DND-41 (cell line): ENCODE measurements at regions not wholly inside any gene's neighbourhood (a gene's known extent, or its start where the extent isn't known, plus 50 kb on each side); places are given as distances from the start of the nearest gene placed in this dataset.
A peak's percentile ranks its signal among the peaks of the same experiment; 100 is the strongest.

Source experiments
- ATAC-seq: fragments of 200-7000 bp; cut with Tn5 transposase; 3 replicates; pipeline ENCODE4 v1.9.1; 2021; ENCODE audit warnings: low read depth; ENCODE audit not compliant: insufficient read depth
- DNase-seq: peaks from one replicate; pipeline ENCODE4 v3.0.0-alpha.2; 2020
- H2AFZ ChIP-seq: 2 replicates; pipeline ENCODE4 v1.6.0; 2012; ENCODE audit warnings: low read depth, low read length
- H3K27ac ChIP-seq: 2 replicates; pipeline ENCODE4 v1.5.1; 2012; ENCODE audit warnings: low read length, inconsistent platforms
- H3K27me3 ChIP-seq: fragments of 200-600 bp; sonication (generic); 2 replicates; pipeline ENCODE4 v1.6.0; 2012; ENCODE audit warnings: low read length, mild to moderate bottlenecking, inconsistent platforms; ENCODE audit not compliant: insufficient read depth, poor library complexity
- H3K36me3 ChIP-seq: 2 replicates; pipeline ENCODE4 v1.5.1; 2012; ENCODE audit warnings: low read length, inconsistent platforms; ENCODE audit not compliant: insufficient read depth
- H3K4me1 ChIP-seq: 2 replicates; pipeline ENCODE4 v1.5.1; 2012; ENCODE audit warnings: mild to moderate bottlenecking, low read length; ENCODE audit not compliant: insufficient read depth
- H3K4me2 ChIP-seq: 2 replicates; pipeline ENCODE4 v1.6.0; 2012; ENCODE audit warnings: mild to moderate bottlenecking, moderate library complexity, low read length, inconsistent platforms; ENCODE audit not compliant: insufficient read depth
- H3K4me3 ChIP-seq, 2 experiments: fragments of 200-600 bp in 1 of 2; shearing (Covaris generic) in 1 of 2; 2 replicates each; pipeline ENCODE4 v1.5.1; 2012 to 2016; ENCODE audit warnings: inconsistent platforms in 2 of 2, low read length in 2 of 2, mild to moderate bottlenecking in 2 of 2, low read depth in 1 of 2, moderate library complexity in 1 of 2
- H3K79me2 ChIP-seq: 2 replicates; pipeline ENCODE4 v1.6.0; 2012; ENCODE audit warnings: low read length, inconsistent platforms; ENCODE audit not compliant: insufficient read depth
- H3K9ac ChIP-seq: 2 replicates; pipeline ENCODE4 v1.6.0; 2012; ENCODE audit warnings: low read depth, mild to moderate bottlenecking, inconsistent platforms, low read length, moderate library complexity
- H3K9me3 ChIP-seq: 2 replicates; pipeline ENCODE4 v1.5.1; 2012; ENCODE audit warnings: low read length, moderate library complexity, mild to moderate bottlenecking, inconsistent platforms; ENCODE audit not compliant: insufficient read depth, severe bottlenecking
- H4K20me1 ChIP-seq: 2 replicates; pipeline ENCODE4 v1.6.0; 2012; ENCODE audit warnings: low read length; ENCODE audit not compliant: insufficient read depth
- CTCF ChIP-seq: IDR thresholded peaks from 2 replicates; pipeline ENCODE4 v1.5.1; 2012; ENCODE audit warnings: borderline replicate concordance, low read length, moderate library complexity, mild to moderate bottlenecking; ENCODE audit not compliant: poor library complexity, severe bottlenecking; ENCODE audit errors: extremely low read depth
- EZH2 ChIP-seq: IDR thresholded peaks from 3 replicates; pipeline ENCODE4 v1.6.1; 2012; ENCODE audit warnings: borderline replicate concordance, low read depth, mild to moderate bottlenecking, moderate library complexity, low read length, inconsistent platforms; ENCODE audit not compliant: severe bottlenecking

GRCh38 chr1:67530071-67530470, 99.9 kb upstream of the SERBP1 start:
- Histone ChIP-seq H2AFZ (no peak overlapping the region), H3K27me3 (peaks cover 4% of the 10 kb centered on the region), H3K4me1 (no peaks in the 10 kb centered on the region), H3K79me2 (no peaks in the 10 kb centered on the region), H3K27ac (no peak overlapping the region), H3K36me3 (no peaks in the 10 kb centered on the region), H3K4me2 (no peak overlapping the region), H3K4me3 (no peak overlapping the region), H3K9ac (no peak overlapping the region), H3K9me3 (no peaks in the 10 kb centered on the region), H4K20me1 (no peaks in the 10 kb centered on the region)
- DNase-seq (no peak), ATAC-seq (no peak)
- no peak for TF ChIP-seq EZH2
- TF ChIP-seq CTCF, result no peak

DNA sequence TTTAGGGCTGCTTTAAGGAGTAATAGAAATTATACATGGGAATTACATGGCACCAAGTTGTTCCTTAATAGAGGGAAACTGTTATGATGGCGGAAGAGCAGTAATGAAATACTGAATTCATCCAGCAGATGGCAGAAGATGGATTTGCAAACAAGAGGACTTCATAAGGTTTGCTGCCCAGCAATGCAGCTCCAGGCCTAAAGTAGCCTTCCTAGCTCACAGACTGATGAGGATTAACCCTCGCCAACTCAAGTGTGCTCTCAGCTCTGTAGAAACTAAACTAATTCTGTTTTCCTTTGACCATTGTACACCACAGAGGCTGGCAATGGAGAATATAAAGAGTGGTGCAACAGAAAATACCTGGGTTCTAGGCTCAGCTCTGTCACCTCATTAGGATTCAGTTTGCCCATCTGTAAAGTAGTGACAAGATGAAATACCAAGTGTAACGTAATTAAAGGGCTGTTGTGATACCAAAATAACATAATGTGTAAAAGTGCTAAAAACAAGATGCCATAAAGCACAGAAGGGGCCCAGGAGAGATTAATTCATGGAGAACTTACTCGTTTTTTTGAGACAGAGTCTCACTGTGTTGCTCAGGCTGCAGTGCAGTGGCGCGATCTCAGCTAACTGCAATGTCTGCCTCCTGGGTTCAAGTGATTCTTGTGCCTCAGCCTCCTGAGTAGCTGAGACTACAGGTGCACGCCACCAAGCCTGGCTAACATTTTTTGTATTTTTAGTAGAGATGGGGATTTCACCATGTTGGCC, 102.4 kb upstream of the SERBP1 start:
- no peak overlapping the region for H3K4me2 ChIP-seq
- peak; percentile 72 for TF ChIP-seq CTCF
- TF ChIP-seq EZH2, result no peak
- no peaks in the 10 kb centered on the region for H3K79me2 ChIP-seq
- no peaks in the 10 kb centered on the region for H3K36me3 ChIP-seq
- no peaks in the 10 kb centered on the region for H3K9me3 ChIP-seq
- H2AFZ ChIP-seq, result no peak overlapping the region
- no peak overlapping the region for H3K4me3 ChIP-seq
- no peaks in the 10 kb centered on the region for H3K4me1 ChIP-seq
- peak; percentile 21 for DNase-seq
- H3K9ac ChIP-seq, result no peak overlapping the region
- H3K27ac ChIP-seq, result no peak overlapping the region
- H3K27me3 ChIP-seq, result peaks cover 4% of the 10 kb centered on the region
- ATAC-seq, result peak; percentile 72
- no peaks in the 10 kb centered on the region for H4K20me1 ChIP-seq

GRCh38 chr1:67534627-67535065, 104.4 kb upstream of the SERBP1 start:
- Histone ChIP-seq H3K27me3 (peaks cover 4% of the 10 kb centered on the region), H3K4me3 (no peak overlapping the region), H3K4me2 (no peak overlapping the region), H3K4me1 (no peaks in the 10 kb centered on the region), H2AFZ (no peak overlapping the region), H3K36me3 (no peaks in the 10 kb centered on the region), H4K20me1 (no peaks in the 10 kb centered on the region), H3K9me3 (no peaks in the 10 kb centered on the region), H3K9ac (no peak overlapping the region), H3K79me2 (no peaks in the 10 kb centered on the region), H3K27ac (no peak overlapping the region)
- TF ChIP-seq CTCF, result no peak
- no peak for TF ChIP-seq EZH2
- no peak for DNase-seq
- no peak for ATAC-seq
